DOHH2 (cell line): ENCODE measurements at regions not wholly inside any gene's neighbourhood (a gene's known extent, or its start where the extent isn't known, plus 50 kb on each side); places are given as distances from the start of the nearest gene placed in this dataset.

Experiments
- H3F3A ChIP-seq: fragments of 200-600 bp; sonication (generic), shearing (Covaris generic); 2 replicates; pipeline ENCODE4 v1.6.0; 2016; ENCODE audit warnings: antibody characterized with exemption, mild to moderate bottlenecking; ENCODE audit not compliant: control insufficient read depth, insufficient read depth
- H3K27ac ChIP-seq: fragments of 200-600 bp; sonication (generic); 2 replicates; pipeline ENCODE4 v1.5.1; 2014; ENCODE audit warnings: low read depth, mild to moderate bottlenecking, low read length, moderate library complexity
- H3K27me3 ChIP-seq: fragments of 200-600 bp; sonication (generic); 2 replicates; pipeline ENCODE4 v1.6.1; 2014; ENCODE audit warnings: mild to moderate bottlenecking, low read length, mixed read lengths; ENCODE audit not compliant: control insufficient read depth
- H3K36me3 ChIP-seq: fragments of 200-600 bp; sonication (generic); 2 replicates; pipeline ENCODE4 v1.6.1; 2014; ENCODE audit warnings: mild to moderate bottlenecking, low read length, moderate library complexity, mixed read lengths; ENCODE audit not compliant: control insufficient read depth
- H3K4me1 ChIP-seq: fragments of 200-600 bp; sonication (generic); 2 replicates; pipeline ENCODE4 v1.6.1; 2014; ENCODE audit warnings: mild to moderate bottlenecking, low read length, mixed read lengths; ENCODE audit not compliant: control insufficient read depth
- H3K4me2 ChIP-seq: fragments of 200-600 bp; sonication (generic); 2 replicates; pipeline ENCODE4 v1.6.0; 2014; ENCODE audit warnings: mild to moderate bottlenecking, low read length, moderate library complexity
- H3K4me3 ChIP-seq: fragments of 200-600 bp; sonication (generic); 2 replicates; pipeline ENCODE4 v1.5.1; 2014; ENCODE audit warnings: mild to moderate bottlenecking, low read length, mixed read lengths
- H3K79me2 ChIP-seq: fragments of 200-600 bp; sonication (generic); 2 replicates; pipeline ENCODE4 v1.6.1; 2014; ENCODE audit warnings: mild to moderate bottlenecking, low read length, mixed read lengths; ENCODE audit not compliant: control insufficient read depth
- H3K9me2 ChIP-seq: fragments of 200-600 bp; sonication (generic); replicated peaks from 2 replicates; pipeline ENCODE4 v1.6.1; 2014; ENCODE audit warnings: mild to moderate bottlenecking, low read length, mixed read lengths; ENCODE audit not compliant: control insufficient read depth
- H3K9me3 ChIP-seq: fragments of 200-600 bp; sonication (generic); 2 replicates; pipeline ENCODE4 v1.6.1; 2014; ENCODE audit warnings: antibody characterized with exemption, low read length, mixed read lengths; ENCODE audit not compliant: control insufficient read depth, insufficient read depth
- H4K20me1 ChIP-seq: fragments of 200-600 bp; sonication (generic); 2 replicates; pipeline ENCODE4 v1.6.0; 2014; ENCODE audit warnings: low read depth, mild to moderate bottlenecking, antibody characterized with exemption, low read length, moderate library complexity; ENCODE audit not compliant: control insufficient read depth, insufficient read depth
- CTCF ChIP-seq: fragments of 200-600 bp; sonication (generic); IDR thresholded peaks from one replicate; pipeline ENCODE4 v1.5.1; 2014; ENCODE audit warnings: antibody characterized with exemption, mild to moderate bottlenecking, low read depth, low read length; ENCODE audit not compliant: poor library complexity, severe bottlenecking
- EZH2phosphoT487 ChIP-seq: fragments of 200-600 bp; sonication (generic); IDR thresholded peaks from 2 replicates; pipeline ENCODE4 v1.6.1; 2017; ENCODE audit warnings: borderline replicate concordance, mild to moderate bottlenecking, antibody characterized with exemption, low read length, moderate library complexity, mixed read lengths

GRCh38 chr11:134481135-134481534 lies 69.1 kb upstream of the B3GAT1 start:
- Histone ChIP-seq H3K27me3 (no peaks in the 10 kb centered on the region), H3K27ac (no peak overlapping the region), H3K4me1 (no peaks in the 10 kb centered on the region), H3K9me2 (no peaks in the 10 kb centered on the region), H3K4me3 (no peak overlapping the region), H3K9me3 (no peaks in the 10 kb centered on the region), H4K20me1 (no peaks in the 10 kb centered on the region; the same call in 1 of the 2 replicates), H3K4me2 (no peak overlapping the region), H3K36me3 (no peaks in the 10 kb centered on the region), H3K79me2 (no peaks in the 10 kb centered on the region), H3F3A (no peaks in the 10 kb centered on the region)
- no peak for TF ChIP-seq CTCF
- TF ChIP-seq EZH2phosphoT487 = no peak

DNA sequence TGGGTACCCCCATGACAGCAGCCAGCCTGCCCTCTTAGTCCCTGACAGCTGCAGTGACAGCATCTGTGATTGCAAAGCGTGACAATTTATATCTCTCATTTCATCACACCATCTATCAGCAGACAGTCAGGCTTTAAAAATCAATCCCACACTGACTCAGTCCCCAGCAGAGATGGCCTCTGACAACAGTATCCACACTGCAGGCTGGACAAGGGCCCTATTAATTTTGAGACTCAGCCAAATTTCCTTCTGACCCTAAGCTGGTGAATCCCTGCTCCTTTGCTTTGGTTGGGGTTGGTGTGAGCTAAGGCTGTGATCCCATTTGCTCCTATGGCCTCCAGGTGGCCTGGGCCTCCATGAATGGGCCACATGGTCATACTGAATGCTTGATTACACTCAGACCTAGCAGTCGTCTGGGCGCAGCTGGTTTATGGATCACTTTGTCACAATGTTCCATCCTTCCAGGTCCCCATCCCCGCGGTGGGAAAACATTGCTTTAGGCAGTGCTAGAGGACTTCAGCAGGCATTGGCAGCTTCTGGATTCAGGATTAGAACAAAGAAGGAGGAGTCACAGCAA lies 68.2 kb upstream of the B3GAT1 start:
- no peaks in the 10 kb centered on the region for H3K4me1 ChIP-seq
- H4K20me1 ChIP-seq = no peaks in the 10 kb centered on the region; the same call in 1 of the 2 replicates
- no peak overlapping the region for H3K4me3 ChIP-seq
- H3K27me3 ChIP-seq = no peaks in the 10 kb centered on the region
- no peaks in the 10 kb centered on the region for H3K79me2 ChIP-seq
- H3K4me2 ChIP-seq = no peak overlapping the region
- H3K36me3 ChIP-seq = no peaks in the 10 kb centered on the region
- TF ChIP-seq CTCF (no peak), EZH2phosphoT487 (no peak)
- no peak overlapping the region for H3K27ac ChIP-seq
- no peaks in the 10 kb centered on the region for H3F3A ChIP-seq
- no peaks in the 10 kb centered on the region for H3K9me2 ChIP-seq
- H3K9me3 ChIP-seq = no peaks in the 10 kb centered on the region

- H3K36me3 ChIP-seq = no peaks in the 10 kb centered on the region
- no peaks in the 10 kb centered on the region for H3K9me3 ChIP-seq
- no peaks in the 10 kb centered on the region for H3F3A ChIP-seq
- no peak overlapping the region for H3K27ac ChIP-seq
- no peaks in the 10 kb centered on the region for H3K79me2 ChIP-seq
- no peaks in the 10 kb centered on the region for H3K4me1 ChIP-seq
- no peaks in the 10 kb centered on the region for H3K9me2 ChIP-seq
- no peaks in the 10 kb centered on the region for H3K27me3 ChIP-seq
- no peak overlapping the region for H3K4me3 ChIP-seq
- no peaks in the 10 kb centered on the region; the same call in 1 of the 2 replicates for H4K20me1 ChIP-seq
- no peak overlapping the region for H3K4me2 ChIP-seq
- no peak for TF ChIP-seq CTCF
- TF ChIP-seq EZH2phosphoT487 = no peak
Observed at GRCh38 chr11:134479206-134480135, 67.4 kb upstream of the B3GAT1 start.
